HG03565 (cell line): ENCODE measurements at regions not wholly inside any gene's neighbourhood (a gene's known extent, or its start where the extent isn't known, plus 50 kb on each side); places are given as distances from the start of the nearest gene placed in this dataset.

Experiments
- ATAC-seq: cut with Tn5 transposase; IDR thresholded peaks from one replicate; pipeline ENCODE4 v1.9.1; 2021; ENCODE audit warnings: mild to moderate bottlenecking, moderate library complexity; ENCODE audit not compliant: unreplicated experiment

DNA sequence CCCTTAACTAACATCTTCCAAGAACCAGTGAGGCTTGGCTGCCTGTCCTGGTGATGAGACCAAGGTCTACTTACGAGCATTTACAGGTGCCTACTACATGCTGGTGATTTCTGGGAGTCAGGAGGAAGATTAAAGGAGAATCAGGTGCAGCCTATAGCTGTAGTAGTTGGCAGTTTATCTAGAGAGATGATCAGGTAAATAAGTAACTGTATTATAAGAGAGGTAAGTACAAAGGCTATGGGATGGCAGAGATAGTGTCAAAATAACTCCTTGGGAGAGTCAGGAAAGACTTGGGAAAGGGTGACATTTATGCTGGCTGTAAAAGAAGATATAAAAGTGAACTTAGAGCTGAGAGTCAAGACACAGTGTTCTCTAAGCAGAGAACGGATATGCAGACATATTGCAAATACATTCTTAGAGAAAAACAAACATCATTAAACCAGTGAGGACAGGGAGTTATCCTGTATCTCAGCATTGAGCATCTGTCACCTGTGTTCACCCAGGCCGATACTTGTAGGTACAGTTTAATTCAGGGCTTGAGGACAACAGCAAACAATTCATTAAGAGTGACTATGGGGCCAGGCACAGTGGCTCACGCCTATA is 49.7 kb upstream of the ACP3 start:
- ATAC-seq = no peak
